ENCODE measurements at regions not wholly inside any gene's neighbourhood (a gene's known extent, or its start where the extent isn't known, plus 50 kb on each side); places are given as distances from the start of the nearest gene placed in this dataset.

DNA sequence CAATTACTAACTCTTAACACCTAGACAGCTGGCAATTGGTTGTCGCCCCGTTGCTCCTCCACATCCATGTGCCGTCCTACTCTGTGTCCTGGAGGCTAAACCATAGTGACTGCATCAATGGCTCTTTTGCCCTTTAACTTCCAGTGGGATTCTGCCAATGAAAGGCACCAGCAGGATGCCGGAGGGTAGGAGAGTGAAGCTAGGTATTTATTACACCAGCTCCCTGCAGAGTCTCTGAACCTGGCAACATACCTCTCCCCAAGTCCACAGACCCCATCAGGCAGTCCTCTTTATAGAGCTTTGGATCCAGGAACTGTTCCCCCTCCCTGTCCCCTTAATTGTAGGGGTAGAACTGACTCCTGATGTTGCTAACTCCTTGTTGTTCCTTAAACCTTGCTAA, 426.8 kb downstream of the HNRNPD start:
- no peak for DNase-seq (ENCODE audit: low read depth)

DNA sequence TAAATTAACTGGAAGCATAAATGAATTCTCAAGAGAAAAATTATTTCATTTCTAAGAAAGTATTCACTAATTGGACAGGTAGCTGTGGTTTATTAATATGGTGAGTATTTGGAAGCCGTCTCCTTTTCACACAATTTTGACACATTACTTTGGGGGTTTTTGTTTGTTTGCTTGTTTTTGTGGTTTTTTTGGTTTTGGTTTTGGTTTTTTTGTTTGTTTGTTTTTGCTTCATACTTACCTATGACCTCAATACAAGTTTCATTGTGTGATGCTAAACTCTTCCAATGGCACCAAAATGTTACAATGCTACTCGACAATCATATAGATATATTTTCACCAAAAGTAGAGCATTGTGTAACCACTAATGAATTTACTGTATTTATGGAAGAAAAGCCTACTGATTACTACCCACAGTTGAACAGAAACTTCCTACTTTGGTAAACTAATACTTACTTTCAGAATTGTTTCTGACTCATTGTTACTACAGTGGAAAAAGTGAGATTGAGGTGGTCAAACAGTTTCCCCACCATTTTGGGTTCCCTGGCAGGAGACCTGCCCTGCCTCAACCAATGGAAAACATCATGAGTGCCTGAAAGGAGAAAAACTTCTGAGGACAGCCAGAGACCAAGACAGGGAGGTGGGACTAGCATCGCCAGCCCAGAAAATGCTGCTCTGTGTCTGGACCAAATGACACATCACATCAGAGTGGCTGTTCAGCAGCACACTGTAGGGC, 443.1 kb downstream of the HNRNPD start:
- no peak for DNase-seq (ENCODE audit: low read depth)

DNA sequence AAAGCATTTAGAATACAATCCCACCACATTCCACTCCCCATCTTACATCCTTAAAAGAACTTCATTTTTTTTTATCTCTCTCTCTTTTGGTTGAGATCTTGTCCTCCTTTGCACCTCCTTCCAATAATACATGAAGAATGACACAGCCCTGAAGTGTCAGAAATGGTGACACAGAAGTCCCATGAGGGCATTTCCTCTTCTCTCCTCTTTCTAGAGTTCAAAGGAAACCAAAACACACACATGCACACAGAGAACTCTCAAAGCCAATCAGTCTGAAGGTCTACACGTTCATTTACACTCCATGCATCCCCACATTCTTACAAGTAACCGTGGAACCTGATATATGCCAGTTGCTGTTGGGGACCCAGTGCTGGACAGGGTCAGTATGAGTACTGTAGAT, 450.7 kb downstream of the HNRNPD start:
- DNase-seq (ENCODE audit: low read depth) = no peak

DNA sequence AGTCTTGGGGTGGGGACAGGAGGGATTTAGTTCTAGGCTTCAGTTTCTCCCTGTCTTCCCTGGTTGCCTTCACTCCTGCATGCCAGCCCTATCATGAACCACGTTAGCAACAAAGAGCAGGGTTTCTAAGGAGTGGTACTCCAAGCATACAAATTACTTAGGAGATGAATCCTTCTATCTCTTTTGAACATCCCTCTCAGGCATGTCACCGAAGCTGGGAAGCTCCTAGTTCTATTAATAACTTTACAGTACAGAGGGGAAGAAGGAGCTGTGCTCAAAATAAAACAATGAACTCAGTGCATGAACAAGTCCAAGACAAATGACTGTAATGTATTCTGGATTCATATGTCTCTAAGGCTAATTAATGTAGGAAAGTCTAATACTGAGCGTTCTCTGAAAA, 450.6 kb upstream of the RASGEF1B start:
- no peak for DNase-seq (ENCODE audit: low read depth)

DNA sequence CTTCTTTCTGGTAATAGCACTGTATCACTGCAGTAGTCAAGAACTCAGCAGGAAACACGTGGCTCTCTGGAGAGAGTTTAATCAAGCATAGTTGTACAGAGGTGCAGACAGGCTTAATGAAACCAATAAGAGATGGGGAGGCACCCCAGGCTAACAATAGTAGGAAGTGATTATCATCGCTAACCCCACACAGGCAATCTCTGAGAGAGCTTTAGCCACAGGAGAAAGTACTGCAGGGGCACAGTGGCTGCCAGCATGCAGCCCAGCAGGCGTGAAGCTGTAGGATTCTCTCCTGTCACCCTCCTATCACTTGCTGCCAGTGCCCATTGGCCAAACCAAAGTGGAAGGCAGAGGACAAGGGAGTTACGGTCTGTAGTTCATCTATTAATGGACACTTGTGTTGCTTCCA, 450.0 kb upstream of the RASGEF1B start:
- DNase-seq (ENCODE audit: low read depth) = no peak

DNA sequence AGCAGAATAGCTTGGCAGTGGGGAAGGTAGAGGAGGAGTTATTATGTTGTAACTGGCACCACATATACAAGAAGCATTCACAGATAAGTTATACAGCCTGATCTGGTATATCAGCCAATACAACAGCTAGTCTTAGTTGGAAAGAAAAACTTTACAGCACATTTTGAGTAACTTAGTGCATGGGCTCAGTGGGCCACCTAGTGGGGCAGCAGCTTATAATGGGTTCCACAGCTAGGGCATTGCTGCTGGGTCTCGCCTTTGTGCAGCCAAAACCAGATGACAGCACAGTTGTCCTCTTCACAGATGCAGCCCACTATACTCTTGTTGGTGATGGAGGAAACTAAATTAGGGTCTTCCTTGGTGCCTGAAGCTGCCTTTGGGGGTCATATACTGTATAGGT, 448.1 kb upstream of the RASGEF1B start:
- DNase-seq (ENCODE audit: low read depth) = no peak

DNA sequence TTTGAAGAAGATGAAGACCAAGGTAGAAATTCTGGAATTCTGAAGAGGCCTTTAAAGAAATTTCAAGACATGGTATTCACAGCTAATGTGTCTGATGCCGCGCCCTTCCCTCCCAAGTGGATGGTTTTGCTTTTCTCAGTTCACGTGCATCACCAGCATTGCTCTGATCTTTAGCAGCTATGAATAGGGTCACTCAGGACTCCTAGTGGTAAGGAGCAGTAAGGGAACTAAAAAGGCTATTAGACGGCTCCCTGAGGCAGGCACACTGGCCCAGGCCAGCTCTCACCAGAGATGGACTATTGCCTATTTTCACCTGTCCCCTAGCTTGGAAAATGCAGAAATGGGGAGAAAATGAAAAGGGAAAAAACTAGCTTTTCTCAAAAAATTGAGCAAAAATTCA, 447.5 kb upstream of the RASGEF1B start:
- DNase-seq (ENCODE audit: low read depth) = no peak

DNA sequence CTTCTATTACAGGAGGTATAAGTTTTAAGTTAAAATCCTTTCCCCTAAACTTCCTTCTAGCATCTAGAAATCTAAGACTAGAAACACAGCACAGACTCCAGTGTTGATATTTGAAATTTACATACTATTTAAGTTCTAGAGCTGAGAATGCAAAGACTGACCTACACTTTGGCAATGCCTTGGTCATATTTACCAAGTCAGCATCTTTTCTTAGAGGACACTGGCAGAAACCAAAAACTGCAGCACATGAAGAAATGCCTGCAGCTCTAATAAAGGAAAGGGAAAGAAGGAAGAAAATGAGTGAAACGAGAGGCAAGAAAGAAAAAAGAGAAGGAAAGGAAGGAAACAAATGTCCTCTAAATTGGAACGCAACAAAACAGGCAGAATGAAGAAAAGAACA, 443.7 kb upstream of the RASGEF1B start:
- no peak for DNase-seq (ENCODE audit: low read depth)

DNA sequence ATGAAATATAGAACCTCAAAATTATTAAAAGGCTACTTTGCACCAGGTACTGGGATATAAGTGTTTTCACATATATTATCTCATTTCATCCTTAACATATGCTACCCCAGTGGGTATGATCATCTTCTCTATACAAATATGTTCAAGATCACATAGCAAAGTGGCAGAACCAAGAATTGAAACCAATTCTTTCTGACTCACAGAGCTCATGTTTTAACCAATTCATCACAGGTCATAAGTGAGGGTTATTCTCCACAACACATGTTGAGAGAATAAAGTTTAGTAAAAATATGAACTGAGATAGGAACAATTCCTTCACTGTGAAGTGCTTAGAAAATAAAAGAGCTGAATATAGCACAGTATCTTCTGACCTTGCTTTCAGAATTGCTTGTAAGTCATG, 442.9 kb upstream of the RASGEF1B start:
- DNase-seq (ENCODE audit: low read depth) = no peak

DNA sequence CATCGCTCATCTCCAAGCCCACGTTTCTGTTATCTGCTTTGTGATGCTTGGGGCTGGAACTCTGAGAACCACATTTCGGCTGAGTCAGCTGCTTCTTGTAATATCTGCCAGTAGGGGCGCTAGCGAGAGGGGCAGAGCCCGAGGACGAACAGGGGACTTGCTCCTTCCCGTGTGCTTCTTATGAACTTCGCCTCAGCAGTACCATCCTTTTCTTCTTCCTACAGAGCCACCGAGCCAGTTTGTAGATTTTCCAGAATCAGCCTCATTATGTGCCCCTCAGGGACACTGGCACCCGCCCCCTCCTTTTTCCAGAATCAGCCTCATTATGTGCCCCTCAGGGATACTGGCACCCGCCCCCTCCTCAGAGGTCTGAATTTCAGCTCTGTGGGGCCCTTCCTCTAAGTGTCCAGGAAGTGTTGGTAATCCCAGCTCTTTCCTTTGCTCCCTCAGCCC, 441.7 kb upstream of the RASGEF1B start:
- peak; percentile 57 for DNase-seq (ENCODE audit: low read depth)

DNA sequence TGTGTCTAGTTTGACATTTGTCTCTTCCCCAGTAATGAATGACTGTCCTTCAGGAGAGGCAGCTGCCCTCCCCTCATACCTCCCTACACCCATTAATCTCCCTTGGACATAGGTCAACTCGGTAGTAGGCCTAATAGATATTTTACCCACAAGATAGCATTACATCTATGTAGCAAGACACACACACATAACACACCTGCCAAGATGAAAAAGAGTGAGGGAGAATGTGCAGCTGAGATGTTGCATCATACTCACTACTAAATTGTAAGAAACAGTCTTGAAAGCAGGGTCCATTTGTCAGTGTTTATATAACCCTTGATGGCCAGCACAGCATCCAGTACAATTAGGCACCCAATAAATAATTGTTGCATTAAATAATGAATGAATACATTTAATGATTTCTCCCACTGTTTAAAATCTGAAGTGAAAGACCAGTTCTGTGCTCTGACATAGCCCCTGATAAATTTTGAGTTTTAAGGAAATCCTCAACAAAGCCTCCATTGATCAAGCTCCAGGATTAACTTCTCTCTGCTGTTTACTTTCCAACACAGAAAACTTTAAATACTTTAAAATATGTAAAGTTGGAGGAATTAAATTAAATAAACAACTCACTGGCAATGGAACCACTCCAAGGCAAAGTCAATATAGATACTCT, 440.8 kb upstream of the RASGEF1B start:
- no peak for DNase-seq (ENCODE audit: low read depth)

DNA sequence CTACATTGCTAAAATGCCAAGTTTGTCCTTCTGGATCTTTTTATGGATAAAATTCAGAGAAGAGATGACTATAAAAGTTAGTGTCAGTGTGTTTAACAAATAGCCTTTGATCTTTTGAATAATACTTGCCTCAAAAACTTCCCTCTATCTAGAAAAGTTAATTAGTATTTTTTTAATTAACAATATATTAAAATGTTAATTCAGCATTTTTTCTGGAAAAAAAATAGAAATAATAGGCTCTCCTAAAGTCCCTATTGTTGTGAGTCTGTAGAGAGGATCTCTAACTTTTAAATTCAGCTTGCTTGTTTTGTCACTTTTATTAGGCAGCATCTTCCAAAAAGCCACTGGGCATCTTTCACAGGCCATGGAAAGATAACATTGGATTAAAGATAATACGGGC, 435.2 kb upstream of the RASGEF1B start:
- DNase-seq (ENCODE audit: low read depth) = no peak

DNA sequence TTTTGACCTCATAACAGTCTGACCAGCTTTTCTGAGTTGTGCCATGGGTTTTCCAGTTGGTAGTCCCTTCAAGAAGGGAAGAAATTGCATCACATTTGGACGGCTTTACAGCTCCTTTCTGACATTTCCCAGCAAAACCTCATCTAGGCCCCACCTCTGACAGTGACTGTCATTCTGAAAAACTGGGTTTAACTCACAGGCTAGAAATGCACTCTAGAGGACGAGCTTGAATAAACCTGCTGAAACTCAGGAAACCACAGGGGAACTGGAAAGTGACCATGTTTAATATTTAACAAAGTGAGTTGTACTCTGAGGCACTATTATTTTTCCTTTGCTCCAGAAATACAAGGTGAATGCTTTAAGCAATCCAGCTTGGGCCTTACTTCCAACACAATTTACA, 434.3 kb upstream of the RASGEF1B start:
- DNase-seq (ENCODE audit: low read depth) = no peak

DNA sequence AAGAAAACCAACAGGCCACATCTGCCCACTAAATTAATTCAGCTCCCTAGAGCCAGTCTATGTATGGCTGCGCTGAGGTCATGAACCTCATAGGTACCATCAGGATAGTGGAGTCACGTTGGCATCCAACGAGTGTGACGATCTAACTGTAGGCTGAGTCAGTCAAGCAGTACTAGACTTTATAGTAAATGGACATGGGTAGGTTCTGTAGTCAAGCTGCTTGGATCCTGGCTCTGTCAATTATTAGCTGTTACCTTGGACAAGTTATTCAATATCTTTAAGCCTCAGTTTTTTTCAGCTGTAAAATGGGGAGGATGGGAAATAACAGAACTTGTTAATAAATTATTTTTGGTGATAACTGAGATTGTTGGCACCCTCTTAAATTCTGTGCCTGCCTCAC, 432.4 kb upstream of the RASGEF1B start:
- no peak for DNase-seq (ENCODE audit: low read depth)

DNA sequence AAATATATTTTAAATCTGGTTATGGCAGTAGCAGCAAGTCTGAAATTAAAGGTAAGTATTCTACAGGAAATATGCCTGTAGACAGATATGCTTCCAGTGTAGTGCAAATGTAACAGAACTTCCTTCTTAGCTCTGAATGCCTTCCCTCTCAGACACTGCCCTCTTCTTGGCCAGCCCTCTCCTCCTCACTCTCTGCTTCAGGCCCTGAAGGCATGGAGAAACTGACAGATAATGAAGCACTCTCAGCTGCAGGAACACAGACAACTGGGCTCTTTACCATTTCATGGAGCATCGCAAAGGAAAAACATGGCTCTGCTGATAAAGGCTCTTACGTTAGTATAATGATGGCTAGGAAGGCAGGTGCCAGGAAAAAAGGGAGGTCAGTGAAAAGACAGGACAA, 431.5 kb upstream of the RASGEF1B start:
- no peak for DNase-seq (ENCODE audit: low read depth)

DNA sequence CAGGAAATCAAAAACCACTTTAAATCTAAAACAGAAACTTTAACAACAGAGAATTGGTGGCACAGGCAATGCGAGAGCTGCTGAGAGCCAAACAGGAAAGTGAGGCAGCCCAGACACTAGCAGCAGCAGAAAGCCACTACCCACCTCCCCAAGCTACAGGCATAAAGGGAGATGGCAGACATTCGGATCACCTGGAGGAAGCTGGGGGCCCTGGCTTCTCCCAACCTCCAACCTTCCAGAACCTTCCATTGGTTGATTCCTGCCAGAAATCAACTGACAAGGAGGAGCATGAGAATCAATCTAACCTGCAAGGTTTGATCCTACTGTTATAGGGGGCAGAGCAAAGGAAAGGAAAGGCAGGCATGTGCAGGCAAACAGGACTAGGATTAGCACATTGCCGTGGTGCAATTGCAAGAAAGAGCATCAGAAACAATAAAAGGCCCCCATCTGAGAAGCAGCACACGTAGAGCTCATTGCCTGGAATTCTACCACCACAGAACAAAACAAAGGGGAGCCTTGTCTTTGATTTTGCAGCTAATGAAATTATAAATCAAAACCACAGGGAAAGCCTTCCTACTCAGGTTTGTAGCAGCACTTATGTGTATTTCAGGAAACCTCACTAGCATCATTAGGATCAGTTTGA, 427.3 kb upstream of the RASGEF1B start:
- DNase-seq (ENCODE audit: low read depth) = no peak

DNA sequence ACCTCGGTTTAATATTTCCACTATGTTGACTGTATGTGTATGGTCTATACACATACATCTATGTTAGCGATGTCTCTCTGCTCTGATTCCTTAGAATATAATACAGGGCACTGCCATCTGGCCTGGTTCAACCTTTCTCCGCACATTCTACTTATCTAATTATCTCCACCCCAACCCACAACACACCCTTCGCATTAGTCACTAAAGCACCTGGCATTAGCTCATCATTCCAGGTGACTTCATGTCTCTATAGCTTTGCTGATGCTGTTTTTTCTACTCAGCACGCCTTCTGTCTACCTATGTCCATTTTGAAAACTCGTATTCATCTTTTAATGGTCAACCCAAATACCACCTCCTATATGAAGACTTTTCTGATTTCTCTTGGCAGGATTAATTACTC, 425.2 kb upstream of the RASGEF1B start:
- no peak for DNase-seq (ENCODE audit: low read depth)

DNA sequence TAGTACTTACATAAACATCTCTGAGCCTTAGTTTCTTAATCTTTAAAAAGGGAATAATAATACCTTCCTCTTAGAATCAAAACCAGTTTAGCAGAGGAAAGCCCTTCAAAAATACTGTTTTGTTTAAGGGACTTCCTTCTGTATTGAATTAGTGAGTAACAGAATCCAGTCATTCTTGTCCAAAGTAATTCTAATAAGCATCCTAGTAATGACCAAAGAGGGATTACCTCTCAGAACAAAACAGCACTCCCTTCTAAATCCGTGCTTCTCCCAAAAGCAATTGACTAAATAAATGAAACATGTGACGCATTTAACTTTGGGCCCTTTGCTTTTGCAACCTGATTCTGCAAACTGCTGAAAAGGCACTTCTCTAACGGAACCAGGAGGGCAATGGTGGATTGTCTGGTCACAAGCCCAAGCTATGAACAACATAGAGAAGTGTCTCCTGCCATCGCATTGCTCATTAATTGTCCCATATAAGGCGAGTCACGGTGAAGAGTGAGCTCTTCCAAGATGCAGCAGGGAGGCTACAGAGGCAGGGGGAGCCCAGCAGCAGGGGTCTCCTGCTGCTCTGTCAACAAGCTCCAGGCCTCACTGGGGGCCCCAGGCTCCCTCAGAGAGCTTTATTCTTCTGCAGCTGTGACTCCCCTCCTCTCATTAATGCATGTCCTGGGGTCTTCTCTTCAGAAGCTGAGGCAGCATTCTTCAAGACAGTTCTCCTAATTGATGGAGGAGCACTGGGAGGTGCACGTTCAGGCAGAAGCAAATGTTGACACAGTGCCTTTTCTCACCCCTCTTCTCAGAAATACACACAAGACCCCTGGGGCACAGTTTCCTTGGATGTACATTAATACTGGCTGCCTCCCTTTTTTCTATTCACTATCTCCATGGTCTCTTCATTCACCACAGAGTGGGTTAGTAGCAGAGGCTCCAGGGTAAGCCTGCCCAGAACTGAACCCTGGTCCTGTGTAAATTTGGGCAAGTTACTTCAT, 419.6 kb upstream of the RASGEF1B start:
- no peak for DNase-seq (ENCODE audit: low read depth)

DNA sequence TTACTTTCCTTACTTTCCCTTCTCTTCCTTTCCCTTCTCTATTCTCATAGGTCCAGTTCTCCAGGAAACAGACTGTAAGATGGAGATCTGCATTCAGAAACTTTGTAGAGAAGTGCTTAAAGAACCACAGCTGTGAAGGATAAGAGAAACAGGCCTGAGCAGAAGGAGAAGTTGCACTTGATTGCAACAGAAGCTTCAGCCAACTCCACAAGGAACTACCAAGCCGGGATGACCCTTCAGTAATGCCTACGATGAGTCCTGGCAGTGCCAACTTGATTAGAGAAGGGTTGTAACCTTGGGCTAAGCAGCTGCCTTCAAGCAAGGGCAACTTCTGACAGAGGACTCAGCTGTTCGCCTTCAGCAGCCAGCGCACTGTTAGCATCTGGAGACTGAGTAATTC, 413.3 kb upstream of the RASGEF1B start:
- DNase-seq (ENCODE audit: low read depth) = no peak

DNA sequence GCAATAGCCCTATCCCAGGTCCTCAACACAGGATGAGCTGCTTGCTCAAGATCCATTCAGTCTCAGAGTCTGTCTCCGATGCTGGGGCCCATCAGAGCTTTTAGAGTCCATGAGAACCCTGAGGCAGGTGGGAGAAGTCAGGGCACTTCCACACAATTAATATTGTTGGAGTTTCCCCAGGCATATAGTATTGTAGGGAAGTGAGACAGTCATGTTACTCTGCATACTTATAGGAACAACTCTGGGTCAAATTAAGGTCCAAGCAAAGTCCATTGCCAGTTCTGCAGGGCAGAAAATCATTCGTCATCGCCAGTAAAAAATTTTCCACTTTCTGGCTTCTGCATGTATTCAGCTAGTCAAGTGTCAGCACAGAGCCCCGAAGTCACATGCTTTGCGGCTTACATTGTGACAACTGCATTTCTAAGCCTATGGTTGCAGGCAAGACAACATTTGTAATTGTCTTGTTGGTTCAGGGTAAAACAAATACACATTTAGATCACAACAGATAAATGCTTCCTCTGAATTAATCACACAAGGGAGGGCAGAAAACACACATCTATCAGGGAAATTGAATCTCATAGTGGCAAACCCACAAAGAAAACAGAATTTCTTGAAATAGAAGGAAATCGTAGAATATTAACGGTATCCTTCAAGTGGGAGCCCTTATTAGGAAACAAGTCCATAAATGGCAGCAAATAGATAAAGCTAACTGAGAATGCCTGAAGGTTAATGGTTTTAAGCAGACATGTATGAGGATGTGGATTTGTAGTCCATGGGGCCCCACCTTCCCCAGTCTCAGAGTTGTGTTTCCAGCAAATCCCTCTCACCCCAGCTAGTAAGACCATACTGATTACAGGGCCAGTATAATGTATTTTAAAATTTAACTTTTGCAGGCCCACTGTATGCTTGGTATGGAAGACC, 412.1 kb upstream of the RASGEF1B start:
- DNase-seq (ENCODE audit: low read depth) = no peak

DNA sequence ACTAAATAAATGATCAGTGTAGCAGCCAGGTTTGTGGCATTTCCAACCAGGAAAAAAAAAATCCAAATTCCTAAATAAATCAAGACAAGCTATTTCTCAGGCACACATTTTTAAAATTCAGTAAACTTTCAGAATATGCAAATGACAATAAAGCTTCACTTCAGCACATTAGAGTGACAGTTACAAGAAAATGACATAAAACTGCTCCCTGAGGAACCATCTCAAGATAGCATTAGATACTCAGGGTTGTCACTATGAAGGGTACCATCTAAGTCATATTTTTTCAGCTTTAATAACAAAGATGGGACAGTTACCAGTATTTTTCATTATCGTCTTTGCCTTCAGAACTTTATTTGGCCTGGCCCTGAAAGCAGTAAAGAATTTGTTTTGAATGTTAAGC, 411.3 kb upstream of the RASGEF1B start:
- no peak for DNase-seq (ENCODE audit: low read depth)
